ENCODE measurements at regions not wholly inside any gene's neighbourhood (a gene's known extent, or its start where the extent isn't known, plus 50 kb on each side); places are given as distances from the start of the nearest gene placed in this dataset.

DNA sequence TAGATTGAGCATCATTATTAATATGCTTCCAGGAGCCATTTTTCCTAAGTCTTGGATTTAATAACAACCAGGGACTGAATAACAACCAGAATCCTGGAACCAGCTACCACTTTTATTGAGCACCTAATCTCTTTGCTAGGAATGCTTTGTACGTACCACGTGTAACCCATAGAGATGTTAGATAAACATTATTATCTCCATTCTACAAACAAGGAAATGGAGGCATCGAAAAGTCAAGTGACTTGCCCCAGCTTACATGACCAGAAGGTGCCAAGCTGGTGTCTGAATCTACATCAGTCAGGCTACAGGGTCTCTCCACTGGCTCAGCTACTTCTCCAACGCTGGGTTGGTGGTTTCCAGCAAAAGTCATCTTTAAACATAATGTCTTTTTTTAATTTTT lies 256.1 kb upstream of the ANKRD55 start:
- DNase-seq = no peak

DNA sequence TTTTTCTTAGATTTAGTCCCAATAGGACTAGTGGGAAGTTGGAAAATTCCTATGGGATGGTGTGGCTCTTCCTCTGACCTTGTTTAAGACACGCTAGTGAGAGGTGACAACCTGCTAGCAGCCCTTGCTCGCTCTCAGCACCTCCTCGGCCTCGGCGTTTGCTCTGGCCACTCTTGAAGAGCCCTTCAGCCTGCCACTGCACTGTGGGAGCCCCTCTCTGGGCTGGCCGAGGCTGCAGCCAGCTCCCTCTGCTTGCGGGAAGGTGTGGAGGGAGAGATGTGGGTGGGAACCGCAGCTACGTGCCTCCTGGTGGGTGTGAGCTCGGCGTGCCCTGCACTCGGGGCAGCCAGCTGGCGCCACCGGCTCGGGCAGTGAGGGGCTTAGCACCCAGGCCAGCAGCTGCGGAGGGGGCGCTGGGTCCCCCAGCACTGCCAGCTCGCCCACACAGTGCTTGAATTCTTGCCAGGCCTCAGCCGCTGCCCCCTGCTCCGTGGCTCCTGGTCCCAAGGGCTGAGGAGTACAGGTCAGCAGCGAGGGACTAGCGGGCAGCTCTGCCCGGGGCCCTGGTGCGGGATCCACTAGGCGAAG lies 254.5 kb upstream of the ANKRD55 start:
- DNase-seq = no peak

DNA sequence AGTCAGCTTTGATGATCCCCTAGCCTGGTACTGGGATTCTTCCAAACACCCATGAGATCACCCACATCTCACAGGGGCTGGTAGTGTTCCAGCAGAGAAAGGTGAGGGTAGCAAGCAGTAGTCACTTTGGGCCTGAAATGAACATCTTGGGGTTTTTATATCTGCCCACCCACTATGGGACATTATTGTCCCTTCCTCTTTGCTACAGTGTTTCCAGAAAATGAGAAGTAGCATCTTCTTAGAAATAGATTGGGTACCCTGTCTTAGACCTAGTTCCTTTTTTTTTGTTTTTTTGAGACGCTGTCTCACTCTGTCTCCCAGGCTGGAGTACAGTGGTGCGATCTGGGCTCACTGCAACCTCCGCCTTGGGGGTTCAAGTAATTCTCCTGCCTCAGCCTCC lies 249.2 kb upstream of the ANKRD55 start:
- DNase-seq = no peak

DNA sequence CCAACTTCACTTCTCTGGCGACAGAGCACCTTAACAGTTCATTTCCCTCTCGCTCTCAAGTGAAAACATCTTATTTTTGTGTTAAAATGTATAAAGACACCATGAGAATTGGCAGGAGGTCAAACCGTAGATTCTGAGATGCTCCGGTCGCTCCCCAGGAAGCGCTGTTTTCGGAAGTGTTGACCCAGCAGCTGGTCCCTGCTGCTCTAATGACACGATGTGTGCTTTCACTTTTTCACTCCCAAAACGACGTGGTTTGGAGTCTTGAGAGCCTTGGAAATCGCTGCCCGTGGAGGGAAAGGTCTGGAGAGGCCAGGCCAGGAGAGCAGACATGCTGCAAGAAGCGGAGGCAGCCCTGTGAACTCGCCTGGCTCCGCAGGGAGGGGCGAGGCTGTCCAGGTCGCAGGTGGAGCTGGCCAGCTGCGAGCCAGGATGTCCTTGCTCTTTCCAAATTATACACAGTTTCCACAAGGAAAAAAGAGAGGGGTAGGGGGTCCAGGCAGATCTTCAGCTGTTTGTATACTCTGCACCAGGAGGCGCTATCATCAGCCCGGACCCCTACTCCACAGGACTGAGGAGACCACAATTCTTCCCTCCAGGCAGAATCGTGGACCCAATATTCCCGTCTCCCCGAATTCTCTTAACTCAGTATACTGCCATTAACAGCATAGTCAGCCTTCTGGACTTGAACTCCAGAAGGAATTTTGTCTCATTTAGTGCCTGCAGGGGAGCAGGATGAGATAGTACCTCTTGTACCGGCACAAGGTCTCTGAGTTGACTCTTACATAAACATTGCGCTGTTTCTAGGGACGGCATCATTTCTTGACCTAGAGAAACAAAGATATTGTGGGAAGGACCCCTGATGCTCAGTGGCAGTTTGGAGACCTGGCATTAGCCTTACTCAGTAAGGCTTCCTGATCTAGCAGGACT lies 248.6 kb upstream of the ANKRD55 start:
- peak in 22 of 58 donors; percentile 5 to 40 (median 19) for DNase-seq

DNA sequence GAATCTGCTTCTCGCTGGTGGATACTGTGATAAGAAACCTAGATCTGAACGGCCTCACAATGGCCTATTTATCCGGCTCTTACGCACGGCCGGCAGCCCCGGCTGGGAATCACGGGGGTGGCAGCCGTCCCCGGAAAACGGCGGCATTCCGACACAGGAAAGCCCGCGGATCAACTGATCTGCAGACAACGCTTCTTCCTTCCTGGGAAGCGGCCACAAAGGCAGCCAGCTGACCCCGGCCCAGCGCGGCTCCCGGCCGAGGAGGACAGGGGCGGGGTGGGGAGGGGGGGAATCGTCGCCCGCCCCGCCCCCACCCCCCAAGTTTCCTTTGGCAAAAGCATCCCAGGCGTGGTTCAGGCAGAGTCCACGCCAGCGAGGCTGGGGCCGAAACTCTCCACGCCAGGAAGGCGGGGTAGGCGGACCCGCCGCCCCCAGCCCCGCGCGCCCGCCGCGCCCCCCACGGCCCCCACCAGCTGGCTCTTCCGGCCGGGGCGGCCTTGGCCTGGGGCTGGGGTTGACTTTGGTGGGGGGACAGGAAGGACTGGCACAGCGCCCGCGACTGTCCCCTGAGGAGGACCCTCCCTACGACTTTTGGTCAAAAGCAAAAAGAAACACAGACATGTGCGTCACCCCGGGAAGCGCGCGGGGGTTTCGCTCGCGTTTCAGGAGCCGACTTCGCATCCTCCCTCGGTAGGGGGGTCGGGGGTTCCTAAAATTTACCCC lies 247.7 kb upstream of the ANKRD55 start:
- DNase-seq = peak in 54 of 58 donors; percentile 20 to 77 (median 52)

DNA sequence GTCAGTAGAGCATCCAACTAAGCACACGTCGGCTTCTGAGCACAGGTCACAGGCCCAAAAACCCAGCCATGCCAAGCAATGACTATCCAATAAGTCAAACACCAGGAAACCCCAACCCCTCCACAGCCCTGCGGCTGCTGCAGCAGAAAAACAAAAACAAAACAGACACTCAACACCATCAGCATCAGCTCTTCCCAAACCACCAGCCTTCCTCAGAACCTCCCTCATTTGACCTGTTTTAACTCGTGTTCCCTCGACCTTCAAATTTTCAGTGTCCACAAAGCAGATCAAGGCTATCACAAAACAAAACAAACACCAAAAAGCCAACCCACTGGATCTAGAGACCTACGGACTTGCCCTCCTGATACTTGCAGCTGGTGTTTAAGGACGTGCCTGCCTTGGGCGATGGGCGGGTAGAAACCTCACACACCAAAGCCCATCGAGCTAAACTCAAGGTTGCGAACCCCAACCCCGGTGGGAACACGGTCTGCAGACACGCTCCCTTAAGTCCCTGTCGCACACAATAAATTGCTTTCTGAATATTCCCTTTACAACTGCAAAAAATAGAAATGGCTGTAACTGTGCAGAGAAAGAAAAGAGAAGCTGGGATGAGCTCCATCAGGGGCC lies 247.1 kb upstream of the ANKRD55 start:
- peak in 7 of 58 donors; percentile 24 to 58 (median 53) for DNase-seq

DNA sequence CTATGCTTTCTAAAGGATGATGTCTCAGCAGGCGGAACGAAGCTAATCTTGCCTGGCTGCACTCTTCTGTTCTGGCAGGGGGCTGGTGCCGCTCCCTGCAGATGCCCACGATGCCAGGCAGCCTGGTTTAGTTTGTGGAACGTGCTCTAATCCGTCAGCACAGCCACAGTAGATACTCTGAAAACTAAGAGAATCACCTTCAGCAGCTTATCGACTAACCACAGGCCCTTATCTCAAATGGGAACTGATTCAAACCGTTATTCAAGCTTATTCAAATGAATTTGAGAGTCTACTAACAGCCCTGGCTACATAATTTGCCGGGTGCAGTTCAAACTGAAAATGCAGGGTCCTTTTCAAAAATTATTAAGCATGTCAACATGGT lies 246.6 kb upstream of the ANKRD55 start:
- peak in 5 of 58 donors; percentile 4 to 33 (median 20) for DNase-seq

DNA sequence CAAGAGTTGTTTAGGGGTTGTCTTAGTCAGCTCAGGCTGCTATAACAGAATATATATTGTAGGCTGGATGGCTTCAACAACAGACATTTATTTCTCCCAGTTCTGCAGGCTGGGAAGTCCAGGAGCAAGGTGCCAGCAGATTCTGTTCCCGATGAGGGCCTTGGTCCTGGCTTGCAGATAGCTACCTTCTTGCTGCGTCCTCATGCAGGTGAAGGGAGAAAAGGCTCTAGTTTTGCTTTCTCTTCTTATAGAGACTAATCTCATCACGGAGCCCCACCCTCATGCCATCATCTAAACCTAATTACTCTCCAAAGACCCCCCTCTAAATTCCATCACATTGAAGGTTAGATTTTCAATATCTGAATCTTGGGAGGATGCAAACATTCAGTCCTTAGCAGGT lies 246.0 kb upstream of the ANKRD55 start:
- DNase-seq = no peak

DNA sequence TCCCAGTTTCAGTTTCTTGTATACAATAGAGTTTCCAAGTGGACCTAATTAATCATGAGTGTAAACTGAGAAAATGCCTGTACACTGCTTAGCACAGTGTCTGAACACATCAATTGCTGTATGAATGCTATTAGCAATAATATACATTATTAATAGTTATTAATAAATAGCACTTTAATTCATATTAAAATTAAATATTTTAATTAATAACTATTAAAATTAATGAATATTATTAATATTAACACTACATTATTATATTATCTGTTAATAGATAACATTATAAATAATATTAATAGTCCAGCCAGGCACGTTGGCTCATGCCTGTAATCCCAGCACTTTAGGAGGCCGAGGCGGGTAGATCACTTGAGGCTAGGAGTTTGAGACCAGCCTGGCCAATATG lies 244.9 kb upstream of the ANKRD55 start:
- no peak for DNase-seq

DNA sequence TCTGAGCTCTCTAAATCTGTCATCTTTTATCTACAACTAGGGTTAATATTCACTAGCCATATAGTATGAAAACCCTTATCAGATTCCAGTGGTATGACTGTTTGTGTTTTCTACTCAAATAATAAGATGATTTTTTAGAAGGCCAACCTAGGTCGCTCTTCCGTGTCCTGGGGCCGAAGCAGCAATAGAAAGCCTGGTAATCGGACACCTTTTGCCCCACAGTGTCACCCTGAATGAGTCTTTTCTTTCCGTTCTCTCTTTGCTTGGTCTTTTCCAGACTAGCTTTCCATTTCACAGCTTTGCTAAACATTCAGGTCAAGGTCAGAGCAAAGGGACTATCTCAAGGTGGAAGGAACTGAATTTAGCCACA lies 243.3 kb upstream of the ANKRD55 start:
- DNase-seq = no peak

DNA sequence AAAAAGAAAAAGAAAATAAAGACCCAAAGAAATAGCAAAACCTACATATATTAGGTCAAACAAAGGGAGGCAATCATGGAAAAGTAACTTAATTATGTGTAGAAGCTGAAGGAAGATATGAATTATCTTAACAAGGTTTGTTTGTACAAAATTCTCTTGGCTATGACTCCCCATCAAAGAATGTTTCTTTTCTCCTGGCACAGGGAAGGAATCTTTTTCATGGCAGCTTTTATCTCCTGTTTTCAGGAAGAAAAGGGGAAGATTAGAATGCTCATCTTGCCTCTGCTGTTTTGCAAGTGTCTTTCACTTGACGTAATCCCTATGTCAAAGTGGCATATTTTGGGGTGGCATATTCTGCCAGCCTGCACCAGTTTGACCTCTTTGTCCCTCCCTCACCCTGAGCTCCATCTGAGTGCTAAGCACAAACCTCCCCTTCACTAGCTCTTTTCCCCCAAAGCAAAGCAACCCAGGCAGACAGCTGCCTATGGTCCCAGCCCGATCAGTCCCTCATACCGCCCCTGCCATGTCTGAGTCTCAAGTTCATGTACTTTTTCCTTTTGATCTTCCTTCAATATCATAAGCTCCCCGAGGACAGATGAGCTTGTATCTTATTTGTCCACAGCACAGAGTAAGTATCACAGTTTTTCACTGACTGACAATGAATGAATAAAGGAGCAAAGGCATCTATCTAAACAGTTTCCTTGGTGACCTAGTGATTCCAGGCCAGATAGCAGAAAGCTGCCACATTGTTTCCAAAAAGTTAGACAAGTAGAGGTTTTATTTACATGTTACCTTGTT lies 242.8 kb upstream of the ANKRD55 start:
- DNase-seq = no peak

DNA sequence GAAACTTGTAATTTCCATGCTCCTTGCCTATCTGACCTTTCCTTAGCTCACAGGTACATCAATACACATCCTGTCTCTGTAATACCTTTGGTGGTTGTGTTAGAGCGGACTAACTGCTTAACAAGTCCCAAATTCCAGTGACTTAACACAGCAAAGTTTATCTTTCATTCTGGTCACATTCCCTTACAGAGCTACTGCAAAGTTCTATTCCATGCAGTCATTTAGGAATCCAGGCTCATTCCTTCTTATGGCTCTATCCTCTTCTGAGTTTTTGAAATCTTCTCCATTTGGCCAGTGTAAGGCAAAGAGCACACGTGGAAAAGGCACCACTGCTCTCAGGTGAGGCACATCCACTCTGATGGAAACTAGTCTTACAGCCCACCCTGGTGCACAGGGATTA lies 238.6 kb upstream of the ANKRD55 start:
- DNase-seq = no peak

DNA sequence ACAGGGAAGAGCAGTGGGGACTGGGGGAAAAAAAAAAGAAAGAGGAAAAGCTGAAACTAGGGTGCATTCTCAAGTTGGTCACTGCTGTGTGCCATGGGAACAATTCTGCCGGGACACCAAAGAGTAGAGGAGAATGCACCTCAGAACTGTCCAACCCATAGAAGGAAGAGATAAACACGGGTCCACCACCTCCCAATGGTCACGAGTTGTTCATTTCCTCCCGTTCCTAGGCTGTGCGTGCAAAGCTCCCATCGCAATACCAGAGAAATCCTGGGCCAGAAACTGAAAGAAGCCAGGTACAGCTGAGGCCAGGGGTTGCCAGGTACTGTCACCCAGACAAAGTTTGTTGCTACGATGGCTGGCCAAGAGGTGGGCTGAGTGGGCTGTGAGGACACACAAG lies 236.9 kb upstream of the ANKRD55 start:
- no peak for DNase-seq

DNA sequence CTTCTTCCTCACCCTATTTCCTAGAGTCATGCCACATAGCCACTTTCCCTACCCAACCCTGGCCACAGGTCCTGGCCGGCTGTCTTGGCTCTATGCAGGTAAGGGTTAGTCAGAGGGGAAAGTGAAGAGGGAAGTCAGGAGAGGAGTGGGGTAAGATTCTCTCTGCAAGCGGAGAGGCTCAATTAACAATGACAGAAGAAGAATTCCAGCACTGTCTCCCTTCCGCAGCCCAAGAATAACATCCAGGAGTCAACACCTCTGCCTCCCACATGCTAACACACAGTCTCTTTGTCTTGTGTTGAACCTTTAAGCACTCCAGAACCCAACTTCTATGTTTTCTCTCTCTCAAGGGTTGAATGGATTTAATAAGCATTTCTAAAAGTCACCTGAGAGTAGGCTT lies 235.1 kb upstream of the ANKRD55 start:
- DNase-seq = no peak

DNA sequence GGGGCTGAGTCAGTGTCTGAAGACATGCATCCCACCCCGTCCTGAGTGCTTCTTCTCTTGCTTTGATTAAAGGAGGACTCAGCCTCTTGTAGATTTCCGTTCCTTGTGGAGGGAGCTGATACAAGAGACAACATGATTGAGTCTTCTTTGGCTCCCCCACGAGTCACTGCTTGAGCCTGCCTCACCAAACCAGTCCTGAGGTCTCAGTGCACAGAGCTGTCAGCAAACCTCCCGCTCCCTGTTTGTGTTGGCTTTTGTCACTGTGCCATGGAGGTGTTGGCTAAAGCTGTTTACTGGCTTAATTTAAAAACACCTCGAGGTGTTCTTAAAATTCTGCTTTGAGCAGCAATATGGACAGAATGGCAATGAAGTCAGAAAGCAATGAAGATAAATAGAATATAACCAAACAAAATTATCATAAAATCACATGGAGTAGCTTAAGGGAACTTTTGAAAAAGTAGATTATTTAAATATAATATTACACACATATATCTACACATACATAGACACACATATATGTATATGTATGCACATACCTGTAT lies 234.1 kb upstream of the ANKRD55 start:
- DNase-seq = no peak

DNA sequence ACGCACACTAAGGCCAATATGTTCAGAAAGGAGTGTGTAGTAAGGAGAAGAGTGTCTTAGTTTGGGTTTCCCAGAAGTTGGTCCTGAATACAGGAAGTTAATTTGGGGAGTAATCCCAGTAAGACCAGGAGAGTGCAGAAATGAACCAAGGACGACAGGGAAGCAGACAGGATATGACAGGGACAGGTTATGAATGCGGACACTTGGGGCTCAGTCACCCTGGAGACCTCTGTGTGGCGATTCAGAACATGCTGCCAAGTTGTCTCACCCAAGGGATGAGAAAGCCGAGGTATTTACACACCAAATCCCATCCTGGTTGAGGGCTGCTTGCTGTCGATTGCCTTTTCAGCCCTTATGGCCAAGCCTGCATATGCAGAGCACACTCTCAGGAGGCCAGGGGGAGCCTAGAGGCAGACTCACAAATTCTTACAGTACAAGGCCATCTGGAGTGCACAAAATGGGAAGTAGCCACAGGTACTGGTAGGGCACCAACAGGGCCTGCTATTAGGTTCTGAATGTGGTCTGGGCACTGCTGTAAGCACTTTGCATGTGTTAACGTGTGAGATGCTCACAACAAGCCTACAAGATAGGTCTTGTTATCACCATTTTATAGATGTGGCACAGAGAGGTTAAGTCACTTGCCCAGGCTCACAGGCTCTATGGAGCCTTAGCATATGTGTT lies 233.1 kb upstream of the ANKRD55 start:
- DNase-seq = no peak

DNA sequence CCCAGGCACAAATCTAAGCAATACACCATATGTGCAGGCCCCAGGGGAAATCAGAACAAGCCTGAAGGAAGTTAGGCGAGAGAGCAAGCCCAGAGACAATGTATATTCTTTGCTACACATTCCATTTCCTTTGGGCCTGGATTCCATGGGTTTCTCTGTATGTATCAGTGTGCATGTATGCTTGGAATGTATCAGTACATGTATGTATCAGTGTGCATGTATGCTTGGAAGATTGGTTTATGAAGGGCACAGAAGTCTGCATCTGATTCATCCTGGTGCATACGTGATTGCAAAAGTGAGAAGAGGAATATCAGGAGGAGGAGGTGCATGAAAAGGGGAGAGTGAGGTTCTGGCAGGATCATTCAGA lies 232.6 kb upstream of the ANKRD55 start:
- DNase-seq = no peak

DNA sequence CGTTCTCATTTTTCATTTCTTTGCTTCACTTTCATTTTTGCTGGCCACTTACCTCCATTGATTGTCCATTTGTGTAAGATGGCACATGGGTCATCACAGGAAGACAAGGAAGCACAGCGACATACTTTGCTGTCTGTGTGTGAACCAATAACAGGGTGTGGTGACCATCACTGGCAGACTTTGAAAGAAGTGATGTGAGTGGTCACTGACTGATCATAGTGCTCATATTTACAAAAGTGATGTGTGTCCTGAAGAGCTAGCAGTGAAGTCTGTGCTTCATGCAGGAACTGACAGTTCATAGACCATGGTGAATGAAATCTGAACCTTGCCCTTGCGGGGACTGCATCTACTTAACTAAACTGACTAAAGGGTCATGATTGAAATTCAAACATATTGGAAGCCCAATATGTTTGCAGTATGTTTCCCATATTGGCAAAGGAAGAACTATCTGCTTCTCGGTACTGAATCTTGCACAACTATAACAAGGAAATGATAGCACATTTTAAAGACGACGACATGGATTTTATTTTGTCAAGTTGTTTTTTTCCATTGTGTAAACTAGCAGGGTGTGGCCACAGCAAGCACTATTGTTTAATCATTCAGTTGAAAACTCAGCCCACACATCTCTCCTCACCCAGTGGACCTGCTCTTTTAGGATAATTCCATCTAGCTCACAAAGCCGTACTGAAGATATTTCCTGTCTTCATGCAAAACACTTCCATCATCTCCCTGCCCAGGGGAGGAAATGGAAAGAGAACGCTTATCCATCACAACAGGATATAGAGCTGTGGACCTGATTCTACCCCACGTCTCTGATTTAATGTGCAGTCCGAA lies 232.0 kb upstream of the ANKRD55 start:
- no peak for DNase-seq

DNA sequence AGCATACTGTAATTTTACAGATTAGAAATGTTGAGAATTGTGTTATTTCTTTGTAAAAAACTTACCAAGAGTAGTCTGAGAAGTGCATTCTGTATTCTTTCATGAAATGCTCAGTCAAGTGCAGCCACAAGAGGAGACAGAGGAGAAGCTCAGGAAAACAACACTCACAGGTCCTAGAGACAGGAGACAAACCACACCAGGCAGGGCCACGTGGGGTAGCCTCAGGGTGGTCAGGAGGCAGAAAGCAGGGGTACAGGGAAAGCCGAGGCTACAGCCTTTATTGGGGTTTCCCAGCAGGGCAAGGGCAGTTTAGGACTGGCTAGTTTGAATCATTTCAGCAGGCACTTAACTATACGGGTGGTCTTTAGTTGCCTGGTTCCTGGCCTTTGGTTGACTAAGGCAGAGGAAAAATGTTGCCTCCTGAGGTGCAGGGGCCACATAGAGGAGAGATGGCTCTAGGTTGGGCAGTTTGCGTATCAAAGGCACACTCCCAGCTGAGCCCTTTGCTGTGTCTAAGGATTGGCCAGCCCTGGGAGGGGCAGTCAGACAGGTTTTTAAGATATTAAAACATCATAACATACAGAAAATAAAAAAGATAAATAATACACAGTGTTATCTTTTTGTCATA lies 230.9 kb upstream of the ANKRD55 start:
- no peak for DNase-seq

All from anterior cingulate cortex (tissue), 58 donors.